ENCODE measurements at regions not wholly inside any gene's neighbourhood (a gene's known extent, or its start where the extent isn't known, plus 50 kb on each side); places are given as distances from the start of the nearest gene placed in this dataset.

DNA sequence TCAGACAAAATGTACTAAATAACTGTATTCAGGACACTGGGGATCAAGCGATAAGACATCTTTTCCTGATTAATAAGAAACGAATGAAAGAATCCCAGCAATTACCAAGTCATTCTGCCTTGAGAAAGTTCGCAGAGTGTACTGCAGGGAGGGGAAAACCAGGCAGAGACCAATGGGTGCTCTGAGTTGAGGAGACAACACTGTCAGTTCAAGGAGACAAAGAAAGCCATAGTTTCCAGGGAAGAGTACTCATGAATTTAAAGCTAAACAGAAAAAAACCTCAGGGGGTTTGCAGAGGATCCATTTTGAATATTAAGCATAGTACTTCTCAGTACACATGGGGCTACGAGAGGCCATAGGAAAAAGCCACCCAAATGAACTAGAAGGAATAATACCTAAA is 573.0 kb downstream of the KCTD8 start:
- no peak for TF ChIP-seq POLR2A (IDR thresholded peaks at IDR 0.05)
- TF ChIP-seq CTCF (IDR thresholded peaks at IDR 0.05): no peak

Measured in uterus (tissue), 2 donors.